PFSK-1 (cell line): ENCODE measurements at regions not wholly inside any gene's neighbourhood (a gene's known extent, or its start where the extent isn't known, plus 50 kb on each side); places are given as distances from the start of the nearest gene placed in this dataset.

Experiments used
- POLR2AphosphoS5 ChIP-seq: IDR thresholded peaks from 2 replicates; pipeline ENCODE4 v1.6.1; 2012; ENCODE audit warnings: low read depth, mild to moderate bottlenecking, control low read depth, low read length, moderate library complexity
- SIN3A ChIP-seq: IDR thresholded peaks from 2 replicates; pipeline ENCODE4 v1.6.1; 2012; ENCODE audit warnings: mild to moderate bottlenecking, low read length, moderate library complexity, borderline replicate concordance; ENCODE audit not compliant: insufficient read depth
- TAF1 ChIP-seq: IDR thresholded peaks from 2 replicates; pipeline ENCODE4 v1.6.1; 2012; ENCODE audit warnings: low read length, control low read depth, borderline replicate concordance; ENCODE audit not compliant: insufficient read depth

DNA sequence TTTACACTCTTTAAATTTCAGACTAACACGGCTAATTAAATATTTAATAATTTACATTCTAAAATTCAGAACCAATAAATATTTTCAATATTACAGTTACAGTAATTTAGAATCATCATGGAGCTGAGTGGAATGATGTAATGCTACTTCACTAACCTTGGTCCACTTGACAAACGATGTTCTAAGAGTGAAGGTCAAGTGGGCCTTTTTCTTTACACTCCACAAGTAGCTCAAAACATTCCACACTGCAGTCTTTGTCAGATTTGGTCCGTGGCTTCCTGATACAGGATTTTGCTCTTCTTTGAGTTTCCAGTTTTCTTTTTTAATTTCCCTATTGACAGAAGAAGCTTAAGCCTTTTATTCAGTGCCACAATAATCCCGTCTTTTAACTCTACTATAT, 164.6 kb upstream of the NRIP1 start:
- TF ChIP-seq POLR2AphosphoS5 = no peak
- TF ChIP-seq SIN3A = no peak
- no peak for TF ChIP-seq TAF1
